ENCODE measurements at regions not wholly inside any gene's neighbourhood (a gene's known extent, or its start where the extent isn't known, plus 50 kb on each side); places are given as distances from the start of the nearest gene placed in this dataset.

- no peak for TF ChIP-seq CTCF (IDR thresholded peaks at IDR 0.05)
- no peak for TF ChIP-seq POLR2AphosphoS5 (IDR thresholded peaks at IDR 0.05)
These were observed 505.5 kb downstream of the GALR1 start for GRCh38 chr18:77755187-77755586.

All from sigmoid colon (tissue), 4 donors.